NCI-H1930 (cell line): ENCODE measurements at regions not wholly inside any gene's neighbourhood (a gene's known extent, or its start where the extent isn't known, plus 50 kb on each side); places are given as distances from the start of the nearest gene placed in this dataset.
"Not testable (repeated sequence)": the region's sequence is repeated elsewhere in the genome, so short reads cannot be mapped to it uniquely, and the experiment has no call there.

Experiments
- DNase-seq, 2 experiments: peaks; one replicate each; lab custom pipeline; 2025; lab: John Stamatoyannopoulos, UW

- not testable (repeated sequence) for DNase-seq
Measured at GRCh38 chr16:31581065-31581464, 53.4 kb downstream of the AHSP start.

DNA sequence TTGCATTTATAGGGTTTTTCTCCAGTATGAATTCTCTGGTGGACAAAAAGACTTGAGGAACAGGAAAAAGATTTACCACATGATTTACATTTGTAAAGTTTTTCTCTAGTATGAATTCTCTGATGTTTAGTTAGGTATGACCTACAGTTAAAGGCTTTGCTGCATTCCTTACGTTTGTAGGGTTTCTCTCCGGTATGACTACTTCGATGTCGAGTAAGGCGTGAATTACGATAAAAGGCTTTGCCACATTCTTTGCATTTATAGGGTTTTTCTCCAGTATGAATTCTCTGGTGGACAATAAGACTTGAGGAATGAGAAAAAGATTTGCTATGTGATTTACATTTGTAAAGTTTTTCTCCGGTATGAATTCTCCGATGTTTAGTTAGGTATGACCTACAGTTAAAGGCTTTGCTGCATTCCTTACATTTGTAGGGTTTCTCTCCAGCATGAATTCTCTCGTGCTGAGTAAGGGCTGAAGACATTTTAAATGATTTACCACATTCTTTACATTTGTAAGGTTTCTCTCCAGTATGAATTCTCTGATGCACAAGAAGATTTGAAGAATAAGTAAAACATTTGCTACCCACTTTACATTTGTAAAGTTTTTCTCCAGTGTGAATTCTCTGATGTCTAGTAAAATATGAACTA, 74.2 kb downstream of the AHSP start:
- not testable (repeated sequence) for DNase-seq

DNA sequence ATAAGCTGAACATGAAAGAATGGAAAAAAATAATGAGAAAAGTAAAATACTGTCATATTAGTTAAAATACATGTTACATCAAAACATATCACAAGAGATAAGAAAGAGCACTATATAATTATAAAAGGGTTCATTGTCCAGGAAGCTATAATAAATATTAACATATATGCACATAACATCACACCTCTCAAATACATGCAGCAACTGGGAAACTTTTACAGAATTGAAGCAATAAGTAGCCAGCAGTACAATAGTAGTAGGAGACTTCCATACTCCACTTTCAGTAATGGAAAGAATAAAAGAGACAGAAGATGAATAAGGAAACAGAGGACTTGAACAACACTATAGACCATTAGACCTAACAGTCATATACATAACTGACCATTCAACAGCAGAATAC, 90.4 kb downstream of the AHSP start:
- no peak for DNase-seq

GRCh38 chr16:31636433-31636832, 108.7 kb downstream of the AHSP start:
- no peak for DNase-seq

GRCh38 chr16:31641279-31641678, 113.6 kb downstream of the AHSP start:
- no peak for DNase-seq

- not testable (repeated sequence) for DNase-seq
Measured at GRCh38 chr16:31655674-31656073, 128.0 kb downstream of the AHSP start.

DNA sequence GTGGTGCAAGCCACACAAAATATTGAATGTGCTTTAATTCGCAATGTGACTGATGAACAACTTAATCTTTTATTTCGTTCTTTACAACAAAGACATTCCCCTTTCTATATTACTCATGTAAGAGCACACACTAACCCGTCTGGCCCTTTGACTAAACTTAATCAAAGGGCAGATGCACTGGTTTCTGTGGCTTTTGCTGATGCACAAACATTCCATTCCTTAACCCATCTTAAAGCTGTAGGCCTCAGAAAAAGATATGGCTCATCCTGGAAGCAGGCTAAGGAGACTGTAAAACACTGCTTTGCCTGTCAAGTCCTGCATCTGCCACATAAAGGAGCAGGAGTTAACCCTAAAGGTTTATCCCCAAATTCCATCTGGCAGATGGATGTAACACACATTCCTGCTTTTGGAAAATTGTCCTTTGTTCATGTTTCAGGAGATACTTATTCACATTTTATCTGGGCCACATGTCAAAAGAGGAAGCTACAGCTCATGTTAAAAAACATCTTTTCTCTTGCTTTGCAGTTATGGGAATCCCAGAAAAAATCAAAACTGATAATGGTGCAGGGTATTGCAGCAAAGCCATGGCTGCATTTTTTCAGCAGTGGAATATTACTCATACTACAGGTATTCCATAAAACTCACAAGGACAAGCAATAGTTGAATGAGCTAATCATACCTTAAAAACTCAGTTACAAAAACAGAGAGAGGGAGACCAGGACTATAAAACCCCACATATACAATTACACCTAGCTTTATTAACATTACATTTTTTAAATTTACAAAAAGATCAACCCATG, 137.2 kb downstream of the AHSP start:
- DNase-seq, result no peak

GRCh38 chr16:31674686-31675085, 147.0 kb downstream of the AHSP start:
- DNase-seq, result no peak

GRCh38 chr16:31676731-31677130, 149.0 kb downstream of the AHSP start:
- no peak for DNase-seq

- DNase-seq, result no peak
Measured at GRCh38 chr16:31678649-31679325, 151.1 kb downstream of the AHSP start.

DNA sequence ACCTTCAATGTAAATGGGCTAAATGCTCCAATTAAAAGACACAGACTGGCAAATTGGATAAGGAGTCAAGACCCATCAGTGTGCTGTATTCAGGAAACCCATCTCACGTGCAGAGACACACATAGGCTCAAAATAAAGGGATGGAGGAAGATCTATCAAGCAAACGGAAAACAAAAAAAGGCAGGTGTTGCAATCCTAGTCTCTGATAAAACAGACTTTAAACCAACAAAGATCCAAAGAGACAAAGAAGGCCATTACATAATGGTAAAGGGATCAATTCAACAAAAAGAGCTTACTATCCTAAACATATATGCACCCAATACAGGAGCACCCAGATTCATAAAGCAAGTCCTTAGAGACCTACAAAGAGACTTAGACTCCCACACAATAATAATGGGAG, 161.6 kb downstream of the AHSP start:
- not testable (repeated sequence) for DNase-seq

GRCh38 chr16:31692338-31692737, 164.6 kb downstream of the AHSP start:
- not testable (repeated sequence) for DNase-seq

GRCh38 chr16:31693733-31694132, 166.0 kb downstream of the AHSP start:
- DNase-seq, result no peak

- no peak for DNase-seq
Measured at GRCh38 chr16:31694461-31694860, 166.8 kb downstream of the AHSP start.

- DNase-seq, result no peak
Measured at GRCh38 chr16:31695667-31696066, 168.0 kb downstream of the AHSP start.

- peak; percentile 28 to 33 for DNase-seq
Measured at GRCh38 chr16:31696968-31697743, 169.5 kb downstream of the AHSP start.

- DNase-seq, result no peak
Measured at GRCh38 chr16:31697744-31698125, 170.0 kb downstream of the AHSP start.

DNA sequence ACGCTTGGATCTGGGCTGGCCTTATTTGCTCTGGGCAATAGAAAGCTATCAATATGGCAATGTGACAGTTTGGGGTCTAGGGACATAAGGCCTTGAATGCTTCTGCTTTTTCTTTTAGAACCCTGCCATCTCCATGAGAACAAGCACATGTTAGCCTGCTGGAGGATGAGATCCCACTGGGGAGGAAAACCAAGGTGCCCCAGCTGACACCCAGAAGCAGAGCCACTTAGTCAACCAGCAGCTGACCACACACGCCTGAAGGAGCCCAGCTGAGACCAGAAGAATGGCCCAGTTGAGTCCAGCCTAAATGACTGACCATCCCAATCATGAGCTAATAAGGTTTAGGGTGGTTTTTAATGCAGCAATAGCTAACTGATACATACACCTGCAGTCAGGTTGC, 171.2 kb downstream of the AHSP start:
- no peak for DNase-seq

DNA sequence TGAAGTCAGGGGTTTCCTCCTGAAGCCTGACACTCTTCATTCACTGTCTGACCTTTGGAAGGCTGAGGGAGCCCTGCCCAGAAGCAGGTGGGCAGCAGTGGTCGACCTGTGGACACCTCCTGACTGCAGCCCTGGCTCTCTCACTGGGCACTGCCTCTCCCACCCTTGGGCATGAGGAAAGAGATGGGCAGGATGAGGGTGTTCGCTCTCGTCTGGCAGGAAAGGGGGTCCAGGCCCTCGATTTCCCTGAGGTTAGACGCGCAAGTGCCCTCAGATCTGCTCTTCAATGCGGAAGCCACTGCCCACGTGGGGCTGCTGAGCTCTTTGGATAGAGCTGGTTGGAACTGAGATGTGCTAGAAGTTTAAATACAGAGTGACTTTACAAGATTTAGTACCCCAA, 171.9 kb downstream of the AHSP start:
- DNase-seq, result no peak

DNA sequence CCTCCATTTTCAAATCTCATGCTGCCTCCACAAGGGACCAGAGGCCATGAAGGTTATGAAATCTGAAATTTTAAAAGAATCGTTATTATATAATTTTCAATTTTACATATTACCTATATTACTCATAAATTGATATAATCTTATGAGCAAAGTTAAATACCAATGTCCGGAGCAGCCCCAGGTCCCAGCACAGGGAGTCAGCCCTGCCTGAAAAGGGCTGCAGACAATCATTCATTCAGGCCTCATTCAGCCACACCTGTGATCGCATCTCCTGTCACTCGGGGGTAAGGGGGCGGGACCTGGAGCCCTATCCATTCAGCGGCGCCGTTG, 172.5 kb downstream of the AHSP start:
- DNase-seq, result peak in 1 of 2 experiments; percentile 87

GRCh38 chr16:31700530-31701388, 172.8 kb upstream of the ZNF267 start:
- peak in 1 of 2 experiments; percentile 87 for DNase-seq
